GM18502 (cell line): ENCODE measurements at regions not wholly inside any gene's neighbourhood (a gene's known extent, or its start where the extent isn't known, plus 50 kb on each side); places are given as distances from the start of the nearest gene placed in this dataset.

Experiments used
- ATAC-seq: cut with Tn5 transposase; IDR thresholded peaks from one replicate; pipeline ENCODE4 v1.9.1; 2021; ENCODE audit warnings: mild to moderate bottlenecking; ENCODE audit not compliant: unreplicated experiment, poor library complexity

DNA sequence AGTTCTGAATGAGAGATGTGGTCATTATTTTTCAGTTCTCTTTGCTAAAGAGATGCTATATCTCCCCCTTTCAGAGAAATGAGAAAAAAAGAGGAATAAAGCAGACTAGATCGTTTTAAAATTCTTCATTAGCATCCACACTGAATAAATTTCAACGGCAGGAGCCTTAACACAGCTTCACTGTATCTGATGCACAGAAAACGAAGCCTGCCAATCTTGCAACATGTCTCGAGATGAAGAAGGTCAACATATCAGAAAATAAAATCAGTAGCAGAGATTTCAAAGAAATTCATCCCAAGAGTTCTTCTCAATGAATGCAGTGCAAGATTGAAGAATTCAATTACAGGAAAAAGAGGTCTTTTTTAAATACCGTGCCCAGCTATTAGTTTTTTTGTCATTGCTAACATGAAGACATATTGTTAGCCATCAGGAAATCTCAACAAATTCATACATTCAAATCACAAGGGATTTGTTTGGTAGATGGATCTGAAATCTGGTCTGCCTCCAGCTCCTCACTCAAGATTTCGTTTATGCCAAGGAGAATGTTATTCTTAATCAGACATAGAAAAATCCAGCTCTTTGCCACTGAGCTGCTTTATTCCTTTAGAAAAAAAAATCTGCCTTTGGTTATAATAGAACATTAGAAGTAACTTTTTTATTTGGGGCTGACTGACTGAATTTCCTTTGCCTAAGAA is 76.4 kb upstream of the DAB1 start:
- ATAC-seq: no peak

DNA sequence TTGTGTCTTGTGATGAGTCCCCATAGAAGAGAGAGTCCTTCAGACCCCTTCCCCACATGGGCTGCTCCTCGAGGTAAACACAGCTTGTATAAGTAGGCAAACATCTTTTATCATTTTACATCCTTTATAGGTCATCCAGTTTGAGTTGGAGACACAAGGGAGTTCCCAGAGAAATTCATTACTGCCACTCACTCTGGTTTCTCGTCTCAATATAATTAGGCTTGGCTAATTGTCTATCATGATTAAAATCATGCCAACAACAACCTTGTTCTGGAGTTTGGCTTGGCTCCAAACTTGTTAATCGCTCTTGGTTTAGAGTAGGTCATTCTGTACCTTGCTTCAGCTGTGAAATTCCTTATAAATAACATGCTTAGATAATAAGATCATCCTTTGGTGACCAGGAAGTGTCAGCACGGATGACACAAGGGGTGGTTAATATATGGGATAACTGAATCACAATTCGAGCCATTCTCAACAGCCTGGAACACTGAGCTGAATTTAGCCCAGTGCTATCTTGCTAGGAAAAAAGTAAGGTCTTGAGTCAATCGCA is 70.7 kb upstream of the DAB1 start:
- no peak for ATAC-seq

- no peak for ATAC-seq
Measured at GRCh38 chr1:57492586-57493226, 68.8 kb upstream of the DAB1 start.

DNA sequence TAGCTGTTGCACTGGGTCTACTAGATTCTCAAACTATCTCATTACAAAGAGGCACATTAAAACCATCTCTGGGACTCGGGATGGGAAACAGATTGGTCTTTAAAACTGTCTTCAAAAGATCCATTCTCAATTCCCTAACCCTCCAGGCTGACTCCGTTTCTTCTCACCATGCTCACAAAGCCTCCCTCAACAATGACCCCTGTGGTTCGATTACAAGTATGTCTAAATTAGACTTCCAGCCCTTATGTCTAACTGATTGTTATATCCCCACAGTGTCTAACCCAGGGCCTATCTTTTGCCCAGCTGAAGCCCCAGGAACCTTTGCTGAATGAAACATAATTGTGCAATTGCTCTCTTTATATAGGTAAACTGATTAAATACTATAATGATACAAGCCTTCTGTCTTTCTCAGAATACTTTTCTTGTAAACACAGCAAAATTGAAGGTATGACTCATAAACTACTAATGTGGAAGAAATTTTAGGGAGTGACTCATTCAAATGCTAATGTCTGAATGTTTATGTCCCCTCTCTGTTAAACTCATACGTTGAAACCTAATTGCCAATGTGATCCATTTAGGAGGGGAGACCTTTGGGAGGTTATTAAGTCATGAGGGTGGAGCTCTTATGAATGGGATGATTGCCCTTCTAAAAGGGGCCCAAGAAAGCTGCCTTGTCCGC is 65.6 kb upstream of the DAB1 start:
- no peak for ATAC-seq

GRCh38 chr1:57485643-57486042 is 61.8 kb upstream of the DAB1 start:
- ATAC-seq: no peak

- no peak for ATAC-seq
Measured at GRCh38 chr1:57483954-57484353, 60.1 kb upstream of the DAB1 start.

DNA sequence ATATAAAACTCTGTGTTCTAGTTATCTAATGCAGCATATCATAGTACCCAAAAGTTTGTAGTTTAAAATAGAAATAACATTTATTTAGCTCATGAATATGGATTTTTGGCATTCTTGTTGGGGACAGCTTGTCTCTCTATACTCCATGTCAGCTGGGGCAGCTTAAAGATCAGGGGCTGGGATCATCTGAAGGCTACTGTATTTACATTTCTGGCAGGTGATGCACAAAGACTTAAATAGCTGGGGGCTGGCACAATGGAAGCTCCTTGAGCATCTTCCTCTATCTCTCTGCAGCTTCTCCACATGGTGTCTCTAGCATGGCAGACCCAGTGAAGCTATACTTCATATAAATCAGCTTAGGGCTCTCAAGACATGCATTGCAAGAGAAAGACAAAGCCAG is 55.6 kb upstream of the DAB1 start:
- ATAC-seq: no peak

DNA sequence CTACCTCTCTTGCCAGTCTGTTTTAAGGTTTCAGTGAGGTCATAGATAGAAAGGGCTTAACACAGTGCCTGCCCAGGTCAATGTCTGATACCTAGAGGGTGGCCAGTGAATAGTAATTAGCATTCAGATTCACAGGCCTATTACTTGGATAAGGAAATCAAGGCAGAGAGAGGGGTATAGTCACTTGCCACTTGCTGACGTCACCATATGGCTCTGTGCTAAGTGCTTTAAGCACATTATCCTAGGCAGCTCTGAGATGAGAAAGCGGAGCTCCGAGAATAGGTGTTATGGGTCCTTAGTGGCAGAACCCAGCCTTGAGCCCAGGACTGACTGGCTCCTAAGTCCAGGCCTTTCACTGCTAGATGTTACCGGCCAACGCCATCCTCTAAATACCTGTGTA is 51.5 kb upstream of the DAB1 start:
- ATAC-seq: no peak

DNA sequence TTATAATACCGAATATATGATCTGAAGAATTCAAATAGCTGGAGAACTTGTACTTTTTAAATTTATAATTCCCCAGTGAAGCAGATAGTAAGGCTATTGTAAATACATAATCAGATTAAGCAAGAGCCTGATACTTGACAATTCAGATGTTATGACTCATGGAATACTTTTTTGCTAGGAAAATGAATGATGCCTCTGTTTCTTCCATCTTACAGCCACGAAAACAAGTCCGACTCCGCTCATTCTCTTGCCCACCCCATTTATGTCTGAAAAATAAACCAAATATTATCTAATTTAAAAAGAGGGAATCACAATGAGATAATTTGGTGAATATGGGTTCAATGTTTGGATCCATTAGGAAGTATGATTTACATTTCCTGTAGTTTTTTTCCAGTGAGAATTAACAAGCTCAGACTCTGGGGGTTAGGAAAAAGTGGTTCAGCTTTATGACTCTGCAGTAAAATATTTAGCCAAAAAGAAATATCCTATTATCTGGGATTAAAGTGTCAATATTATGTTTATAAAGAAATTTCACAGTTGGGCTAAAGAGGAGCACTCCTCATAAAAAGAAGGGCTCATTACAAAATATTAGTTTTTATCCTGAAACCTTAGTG is 50.4 kb upstream of the DAB1 start:
- ATAC-seq: no peak
